Stimulated activated CD4-positive, alpha-beta T cell treated with anti-CD3 and anti-CD28 coated beads, Interleukin-15, amount 100 ng/mL, for 24 hours (primary cell): ENCODE measurements at regions not wholly inside any gene's neighbourhood (a gene's known extent, or its start where the extent isn't known, plus 50 kb on each side); places are given as distances from the start of the nearest gene placed in this dataset.
"Not testable (repeated sequence)": the region's sequence is repeated elsewhere in the genome, so short reads cannot be mapped to it uniquely, and the experiment has no call there.

Source experiments
- DNase-seq: peaks from one replicate; pipeline ENCODE4 v3.0.0-alpha.2; 2020

DNA sequence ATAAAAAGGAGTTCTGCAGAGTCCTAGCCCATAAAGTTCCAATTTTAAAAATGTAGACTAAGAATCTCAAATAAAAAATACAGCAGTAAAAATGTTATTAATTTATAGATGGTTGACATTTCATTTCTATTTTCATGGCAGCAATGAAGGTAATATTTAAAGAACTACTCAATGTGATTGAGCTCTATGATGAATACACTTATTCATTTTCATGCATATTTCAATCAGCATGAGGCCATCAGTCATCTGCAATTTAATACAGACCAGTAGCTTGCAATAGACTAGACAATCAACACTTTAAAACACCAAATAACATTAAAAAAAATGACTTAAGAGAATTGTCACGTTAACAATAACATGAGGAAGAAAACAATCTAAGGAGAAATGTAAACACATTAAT lies 1295.8 kb upstream of the ALCAM start:
- no peak for DNase-seq

DNA sequence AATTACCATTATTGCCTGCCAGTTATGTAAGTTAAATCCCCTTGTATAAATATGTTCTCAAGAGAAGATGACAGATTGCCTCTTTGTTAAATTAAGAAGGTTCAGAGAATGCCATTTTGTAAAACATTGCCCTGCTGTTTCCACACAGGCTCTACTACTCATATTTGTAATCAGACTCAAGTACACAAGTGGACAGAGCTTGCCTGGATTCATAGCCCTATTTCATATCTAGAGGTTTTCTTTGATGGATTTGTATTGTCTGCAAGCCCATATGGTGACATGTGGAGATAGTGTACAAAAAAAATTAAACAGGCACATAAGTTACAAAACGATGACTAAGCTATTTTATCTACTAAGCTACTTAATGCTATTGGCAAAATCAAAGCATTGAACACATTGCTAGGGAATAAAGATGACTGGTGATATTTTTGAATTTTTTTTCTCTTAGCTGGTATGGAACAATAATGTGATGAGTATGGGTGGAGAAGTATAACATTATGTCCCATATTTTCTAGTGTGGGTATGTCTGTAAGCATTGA lies 1286.6 kb upstream of the ALCAM start:
- no peak for DNase-seq

DNA sequence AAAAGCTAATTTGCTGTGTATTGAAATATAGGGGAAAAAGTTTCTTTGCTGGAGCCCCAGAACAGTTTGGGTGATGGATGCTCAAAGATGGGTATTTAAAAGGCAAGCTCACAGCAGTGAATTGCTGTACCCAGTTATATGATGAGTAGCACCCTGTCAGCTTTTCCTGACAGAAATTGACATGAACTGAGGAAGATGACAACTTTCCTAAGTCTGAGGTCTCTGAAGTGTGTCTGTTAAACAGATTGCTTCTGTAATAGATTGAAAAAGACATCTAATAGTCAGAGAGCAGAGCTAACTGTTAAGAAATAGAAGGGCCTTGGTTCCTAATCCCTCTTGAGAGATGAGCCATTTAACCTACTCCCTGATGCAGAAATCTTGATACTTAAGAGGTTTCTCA lies 1278.0 kb upstream of the ALCAM start:
- no peak for DNase-seq

DNA sequence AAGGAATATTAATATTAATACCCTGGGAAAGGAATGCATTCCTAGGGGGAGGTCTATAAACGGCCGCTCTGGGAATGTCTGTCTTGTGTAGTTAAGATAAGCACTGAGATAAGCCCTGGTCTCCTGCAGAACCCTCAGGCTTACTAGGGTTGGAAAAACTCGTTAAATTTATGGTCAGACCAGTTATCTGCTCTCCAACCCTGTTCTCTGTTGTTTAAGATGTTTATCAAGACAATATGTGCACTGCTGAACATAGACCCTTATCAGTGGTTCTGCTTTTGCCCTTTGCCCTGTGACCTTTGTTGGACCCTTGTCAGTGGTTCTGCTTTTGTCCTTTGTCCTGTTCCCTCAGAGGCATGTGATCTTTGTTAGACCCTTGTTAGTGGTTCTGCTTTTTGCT lies 1276.7 kb upstream of the ALCAM start:
- DNase-seq: not testable (repeated sequence)

DNA sequence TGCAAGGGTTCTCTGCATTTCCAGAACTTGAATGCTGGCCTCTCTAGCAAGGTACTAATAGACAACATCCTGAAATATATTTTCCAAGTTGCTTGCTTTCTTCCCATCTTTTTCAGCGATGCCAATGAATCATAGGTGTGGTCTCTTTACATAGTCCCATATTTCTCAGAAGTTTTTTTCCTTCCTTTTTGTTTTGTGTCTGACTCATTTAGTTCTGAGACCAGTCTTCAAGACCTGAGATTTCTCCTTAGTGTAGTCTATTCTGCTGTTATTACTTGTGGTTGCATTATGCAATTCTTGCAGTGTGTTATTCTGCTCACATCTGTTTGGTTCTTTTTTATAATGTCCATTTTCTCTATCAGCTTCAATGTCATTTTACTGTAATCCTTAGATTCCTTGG lies 1265.0 kb upstream of the ALCAM start:
- DNase-seq: no peak

DNA sequence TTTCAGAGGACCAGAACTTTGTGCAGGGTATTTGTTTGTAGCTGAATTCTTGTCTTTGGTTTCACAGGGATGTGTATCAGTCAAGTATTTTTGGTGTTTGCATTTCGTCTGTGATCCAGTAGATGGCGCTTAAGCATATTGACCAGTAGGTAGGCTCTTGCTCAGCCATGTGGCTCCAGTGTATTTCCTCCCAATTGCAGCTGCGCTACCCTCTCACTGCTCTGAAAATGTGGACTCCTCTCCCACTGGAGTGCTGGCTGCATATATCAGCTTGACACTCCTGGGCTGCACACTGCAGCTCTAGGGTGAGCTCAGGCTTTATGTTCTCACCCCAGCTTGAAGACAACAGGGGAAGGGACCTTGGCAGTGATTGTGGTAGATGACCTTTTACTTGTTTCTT lies 1264.3 kb upstream of the ALCAM start:
- peak; percentile 5 for DNase-seq

DNA sequence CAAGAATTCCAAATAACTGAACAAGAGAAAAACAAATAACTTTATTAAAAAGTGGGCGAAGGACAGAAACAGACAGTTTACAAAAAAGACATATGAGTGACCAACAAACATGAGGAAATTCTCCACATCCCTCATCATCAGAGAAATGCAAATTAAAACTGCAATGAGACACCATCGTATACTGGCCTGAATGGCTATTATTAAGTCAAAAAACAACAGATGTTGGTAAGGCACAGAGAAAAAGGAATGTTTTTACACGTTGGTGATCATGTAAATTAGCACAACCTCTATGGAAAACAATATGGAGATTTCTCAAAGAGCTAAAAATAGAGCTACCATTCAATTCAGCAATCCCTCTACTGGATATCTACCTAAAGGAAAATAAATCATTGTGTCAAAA lies 1260.4 kb upstream of the ALCAM start:
- DNase-seq: no peak

DNA sequence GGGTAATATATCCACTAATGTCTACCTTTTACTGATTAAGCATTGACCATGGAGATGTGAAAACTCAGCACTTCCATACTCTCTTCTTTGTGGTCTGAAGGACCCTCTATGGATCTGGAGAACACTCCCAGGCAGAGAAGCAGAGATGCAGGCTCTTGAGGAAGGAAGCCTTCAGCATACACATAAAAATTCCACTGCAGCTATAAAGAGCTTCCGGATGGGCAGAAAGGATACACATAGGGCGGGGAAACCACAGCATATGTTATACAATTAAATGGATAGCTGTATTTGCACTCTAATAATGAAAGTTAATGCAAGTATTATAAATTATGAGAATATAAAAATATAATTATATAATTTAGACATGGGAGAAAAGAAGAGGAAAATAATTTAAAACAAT lies 1258.2 kb upstream of the ALCAM start:
- no peak for DNase-seq

DNA sequence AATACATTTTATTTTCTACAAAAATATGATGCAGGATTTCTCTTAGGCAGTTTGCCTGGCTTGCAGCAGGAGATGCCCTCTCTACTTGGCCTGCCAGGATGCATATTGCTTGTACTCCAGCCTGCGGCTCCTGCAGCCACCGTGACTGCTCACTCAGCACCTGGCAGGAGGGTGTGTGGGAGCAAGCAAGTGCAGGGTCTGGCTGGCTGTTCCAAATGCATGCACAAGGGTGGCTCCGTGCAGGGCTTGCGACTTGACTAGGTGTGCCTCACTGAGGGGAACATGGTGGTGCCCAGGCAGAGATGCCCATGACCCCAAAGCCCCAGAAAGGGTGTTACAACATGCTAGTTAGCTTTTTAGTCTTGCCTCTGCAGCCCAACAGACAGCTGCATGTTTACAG lies 1240.2 kb upstream of the ALCAM start:
- DNase-seq: no peak

DNA sequence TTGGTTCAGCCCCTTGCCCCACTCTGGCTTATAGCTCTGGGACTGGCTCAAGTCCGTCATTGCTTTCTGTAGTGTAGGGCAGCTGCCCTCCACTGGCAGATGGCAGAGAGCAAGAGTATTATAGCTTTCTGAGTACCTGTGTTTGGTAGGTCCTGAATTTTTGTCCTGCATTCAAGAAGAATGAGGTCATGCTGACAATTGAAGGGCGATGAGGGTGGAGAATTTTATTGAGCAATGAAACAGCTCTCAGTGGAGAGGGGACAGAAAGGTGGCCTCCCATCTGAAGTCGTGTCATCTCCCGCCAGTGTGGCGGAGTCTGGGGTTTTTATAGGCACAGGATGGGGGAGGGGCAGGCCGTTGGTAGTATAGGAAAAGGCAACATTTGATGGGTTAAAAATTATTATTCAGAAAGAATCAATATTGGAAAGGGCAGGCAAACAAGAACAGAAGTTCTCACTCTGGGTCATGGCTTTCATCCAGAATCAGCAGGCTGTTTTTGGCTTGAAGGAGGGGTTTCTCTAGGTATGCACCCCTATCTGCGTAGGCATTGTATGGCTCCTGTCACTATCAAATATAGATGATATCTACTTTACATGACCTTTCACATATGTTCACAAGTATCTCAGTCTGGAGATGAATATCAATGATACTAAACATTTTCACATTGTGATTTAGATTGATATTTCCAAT lies 1239.7 kb upstream of the ALCAM start:
- no peak for DNase-seq

DNA sequence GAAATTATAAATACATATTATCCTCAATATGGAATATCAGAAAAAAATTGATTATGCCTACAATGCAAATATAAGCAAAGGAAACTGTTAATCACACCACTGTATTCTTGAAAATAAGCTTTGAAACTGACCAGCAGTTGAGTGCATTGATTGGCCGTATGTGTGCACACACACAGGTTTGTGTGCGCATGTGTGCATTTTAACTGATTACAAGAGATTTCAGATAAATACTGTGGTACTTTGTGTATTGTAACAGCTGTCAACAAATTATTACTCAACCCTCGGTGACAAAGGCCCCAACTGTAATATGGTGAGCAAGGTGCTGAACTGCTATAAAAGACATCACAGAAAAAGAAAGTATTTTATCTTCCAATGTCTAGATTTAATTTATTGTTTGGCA lies 1238.9 kb upstream of the ALCAM start:
- no peak for DNase-seq

DNA sequence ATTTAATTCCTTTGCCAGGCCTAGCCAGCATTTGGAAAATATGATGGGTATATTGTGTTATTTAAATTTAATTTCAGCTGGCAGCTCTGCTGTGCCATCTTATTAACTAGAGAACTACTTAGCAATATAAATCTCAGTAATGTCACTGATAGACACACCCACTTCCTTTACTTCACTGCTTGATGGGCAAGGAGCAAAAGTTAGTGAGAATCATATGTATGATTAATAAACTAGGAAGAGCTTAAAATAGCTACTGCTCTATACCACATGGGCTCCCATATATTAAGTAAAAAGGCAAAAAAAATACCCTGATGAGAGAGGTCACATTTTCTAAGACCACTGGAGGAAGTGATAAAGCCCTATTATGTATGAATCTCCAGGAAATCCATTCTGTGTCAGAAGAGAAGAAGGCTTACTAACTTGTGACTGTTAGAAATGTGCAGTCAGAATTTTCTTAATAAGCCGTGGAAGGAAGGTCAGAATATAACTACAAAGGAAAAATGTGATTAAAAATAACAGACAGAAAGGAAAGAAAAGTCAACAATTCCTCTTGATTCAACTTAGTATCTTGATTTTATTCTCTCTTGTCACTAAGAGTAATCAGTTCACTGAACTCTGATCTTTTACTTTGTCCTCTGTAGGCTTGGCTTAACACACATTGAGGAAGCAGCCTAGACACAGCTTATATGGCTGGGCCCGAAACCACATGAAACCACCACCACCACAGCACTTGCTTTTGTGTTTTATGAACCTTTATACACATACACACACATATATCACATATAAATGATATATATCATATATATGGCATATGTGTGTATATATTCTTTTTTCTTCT lies 1233.9 kb upstream of the ALCAM start:
- no peak for DNase-seq

DNA sequence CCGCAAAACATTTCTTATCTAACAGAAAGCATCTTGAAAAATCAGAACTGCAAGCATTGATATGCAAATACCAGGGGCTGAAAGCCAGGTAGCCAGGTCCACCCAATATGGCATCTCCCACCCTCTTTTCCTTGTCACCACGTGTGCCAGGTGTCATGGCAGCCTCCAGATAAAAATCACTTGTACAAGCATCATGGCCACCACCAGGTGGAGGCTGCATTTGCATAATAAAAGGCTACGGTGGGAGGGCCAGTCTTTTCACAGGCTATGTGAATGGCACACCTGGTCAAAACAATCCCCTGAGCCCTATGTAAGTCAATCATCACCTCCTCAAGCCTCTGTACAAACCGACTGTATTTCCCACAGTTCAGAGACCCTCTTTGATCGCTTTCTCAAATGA lies 1233.1 kb upstream of the ALCAM start:
- DNase-seq: no peak

DNA sequence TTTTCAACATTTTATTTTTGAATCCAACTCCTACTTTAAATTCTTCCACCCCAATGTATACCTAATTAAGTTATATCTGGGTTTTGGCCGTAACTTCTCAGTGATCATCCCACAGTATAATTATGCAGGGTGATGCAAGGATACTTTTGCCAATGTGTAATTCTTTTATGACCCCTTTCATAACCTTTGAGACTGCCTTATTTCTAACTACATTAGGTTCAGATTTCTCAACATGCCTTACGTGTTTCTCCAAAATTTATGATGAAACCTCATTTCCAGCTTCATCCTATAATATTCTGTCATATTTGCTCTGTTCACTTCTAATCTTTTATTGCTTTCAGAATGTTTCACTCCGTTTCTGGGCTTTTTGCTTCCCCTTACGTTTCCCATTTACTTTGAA lies 1229.6 kb upstream of the ALCAM start:
- no peak for DNase-seq

DNA sequence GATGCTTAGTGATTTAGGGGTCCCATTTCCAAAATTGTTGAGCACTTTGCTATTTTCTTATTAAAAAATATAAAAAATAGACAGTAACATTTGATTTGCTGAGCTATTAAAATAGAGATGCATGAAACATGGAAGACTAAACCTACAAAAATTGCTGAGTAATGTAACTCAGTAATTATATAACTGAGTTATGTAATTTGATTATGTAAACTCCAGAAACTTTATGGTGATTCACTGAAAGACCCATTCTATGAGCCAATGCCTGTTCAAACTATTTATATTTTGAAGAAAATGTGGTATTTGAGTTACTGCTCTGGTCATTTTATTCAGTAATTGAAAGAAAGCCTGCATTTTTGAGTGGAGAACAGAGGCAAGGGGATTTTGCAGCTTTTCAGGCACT lies 1221.5 kb upstream of the ALCAM start:
- no peak for DNase-seq

DNA sequence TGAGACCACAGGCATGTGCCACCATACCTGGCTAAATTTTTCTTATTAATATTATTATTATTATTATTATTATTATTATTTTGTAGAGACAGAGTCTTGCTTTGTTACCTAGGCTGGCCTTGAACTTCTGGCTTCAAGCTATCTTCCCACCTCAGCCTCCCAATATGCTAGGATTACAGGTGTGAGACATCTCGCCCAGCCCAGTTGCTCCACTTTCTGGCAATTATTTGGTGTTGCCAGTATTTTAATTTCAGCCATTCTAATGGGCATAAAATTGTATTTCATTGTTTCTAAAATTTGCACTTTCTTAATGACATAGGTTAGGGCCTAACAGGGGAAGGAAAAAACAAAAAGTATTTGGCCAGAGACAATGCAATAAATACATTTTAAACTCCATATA lies 1217.6 kb upstream of the ALCAM start:
- no peak for DNase-seq

DNA sequence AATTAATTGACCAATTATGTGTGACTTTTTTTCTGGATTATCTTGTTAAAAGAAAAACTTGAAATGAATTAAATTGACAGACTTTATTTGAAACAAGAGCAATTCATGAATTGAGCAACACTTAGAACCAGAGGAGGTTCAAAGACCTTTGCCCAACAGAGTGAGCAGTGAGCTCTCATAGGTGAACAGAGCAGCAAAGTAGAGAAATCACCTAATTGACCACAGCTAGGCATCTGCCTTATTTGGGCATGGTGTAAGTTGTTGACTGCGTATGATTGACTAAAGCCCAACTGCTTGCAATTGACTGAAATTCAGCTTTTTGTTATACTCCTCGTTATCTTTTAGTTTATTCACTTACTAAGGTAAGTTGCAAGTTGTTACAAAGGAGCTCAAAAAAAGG lies 1216.0 kb upstream of the ALCAM start:
- DNase-seq: no peak

DNA sequence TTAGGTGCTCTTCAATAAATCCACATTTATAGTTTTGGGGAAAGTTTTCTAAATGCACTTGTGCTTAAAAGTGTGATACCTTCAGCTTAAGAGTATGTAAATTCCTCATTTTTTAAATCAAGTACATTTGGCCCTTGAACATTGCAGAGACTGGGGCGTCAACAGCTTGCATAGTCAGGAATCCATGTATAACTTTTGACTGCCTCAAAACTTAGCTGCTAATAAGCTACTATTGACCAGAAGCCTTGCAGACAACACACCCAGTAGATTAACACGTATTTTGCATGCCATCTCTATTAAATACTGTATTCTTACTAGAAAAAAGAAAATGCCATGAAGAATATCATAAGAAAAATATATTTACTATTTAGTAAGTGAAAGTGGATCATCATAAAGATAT lies 1211.8 kb upstream of the ALCAM start:
- DNase-seq: no peak

DNA sequence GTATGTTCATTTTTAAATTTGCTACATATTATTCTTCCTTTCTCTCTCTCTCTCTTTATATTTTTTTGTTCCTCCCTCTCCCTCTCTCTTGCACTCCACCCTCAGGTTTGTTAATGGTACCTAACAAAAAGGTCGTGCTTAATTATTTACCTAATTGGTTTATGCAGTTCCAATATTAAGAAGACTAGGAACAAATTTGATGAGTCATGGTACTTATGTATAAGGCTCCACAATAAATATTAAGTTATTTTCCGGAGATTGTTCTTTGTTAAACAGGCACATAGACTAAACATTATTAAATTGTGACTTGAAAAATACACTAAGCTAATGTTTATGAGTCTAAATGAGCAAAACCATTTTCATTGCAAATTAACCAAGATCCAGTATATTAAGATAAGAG lies 1200.8 kb upstream of the ALCAM start:
- DNase-seq: no peak

DNA sequence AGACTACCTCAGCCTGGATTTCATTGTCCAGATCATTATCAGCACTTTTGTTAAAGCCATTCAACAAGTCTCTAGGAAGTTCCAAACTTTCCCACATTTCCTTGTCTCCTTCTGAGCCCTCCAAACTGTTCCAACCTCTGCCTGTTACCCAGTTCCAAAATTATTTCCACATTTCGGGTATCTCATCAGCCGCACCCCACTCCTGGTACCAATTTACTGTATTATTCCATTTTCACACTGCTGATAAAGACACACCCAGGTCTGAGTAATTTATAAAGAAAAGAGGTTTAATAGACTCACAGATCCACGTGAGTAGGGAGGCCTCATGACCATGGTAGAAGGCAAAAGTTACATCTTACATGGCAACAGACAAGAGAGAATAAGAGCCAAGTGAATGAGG lies 1198.3 kb upstream of the ALCAM start:
- no peak for DNase-seq

DNA sequence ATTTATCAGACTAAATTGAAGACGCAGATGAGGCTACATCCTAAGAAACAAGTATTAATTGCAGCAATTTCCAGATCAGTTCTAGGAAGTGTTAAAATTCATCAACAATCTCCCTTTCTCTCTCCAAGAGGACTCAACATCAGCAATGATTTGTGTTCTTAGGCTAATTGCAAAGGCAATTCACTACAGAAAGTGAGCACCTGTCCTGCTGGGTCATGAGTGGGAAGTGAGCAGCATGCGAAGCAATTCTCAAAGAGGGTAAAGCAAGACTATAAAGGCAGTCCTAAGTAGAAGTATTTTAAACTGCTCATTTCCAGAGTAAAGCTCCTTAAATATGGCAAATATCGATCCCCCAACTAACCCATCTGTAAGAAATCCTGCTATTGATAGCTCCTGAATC lies 1191.0 kb upstream of the ALCAM start:
- no peak for DNase-seq

DNA sequence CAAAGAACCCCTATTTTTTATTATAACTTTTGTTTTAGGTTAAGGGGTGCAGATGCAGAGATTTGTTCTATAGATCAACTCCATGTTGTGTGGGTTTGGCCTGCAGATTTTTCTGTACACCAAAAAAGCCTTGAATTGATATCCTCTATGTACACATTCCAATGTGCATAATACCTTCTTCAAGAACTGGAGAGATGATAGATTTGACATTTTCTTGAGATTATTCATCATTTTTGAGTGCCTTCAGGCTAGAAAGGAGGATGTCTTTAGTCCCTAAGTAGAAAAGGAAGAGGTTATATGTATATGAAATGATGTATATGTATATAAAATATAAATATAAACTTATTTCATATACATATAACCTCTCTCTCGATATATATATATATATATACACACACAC lies 1190.0 kb upstream of the ALCAM start:
- no peak for DNase-seq

DNA sequence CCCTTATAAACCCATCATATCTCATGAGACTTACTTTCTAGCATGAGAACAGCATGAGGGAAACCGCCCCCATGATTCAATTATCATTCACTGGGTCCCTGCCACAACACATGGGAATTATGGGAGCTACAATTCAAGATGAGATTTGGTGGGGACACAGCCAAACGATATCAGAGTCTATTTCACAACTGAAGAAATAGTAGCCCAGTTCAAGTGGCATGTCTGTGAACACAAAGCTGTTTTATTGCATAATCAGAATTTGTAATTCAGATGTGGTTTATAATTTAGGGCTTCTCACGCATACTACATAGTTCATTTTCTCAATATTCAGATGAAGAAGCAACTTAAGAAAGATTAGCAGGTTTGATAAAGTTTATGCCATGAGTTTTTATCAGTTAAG lies 1188.0 kb upstream of the ALCAM start:
- DNase-seq: no peak

DNA sequence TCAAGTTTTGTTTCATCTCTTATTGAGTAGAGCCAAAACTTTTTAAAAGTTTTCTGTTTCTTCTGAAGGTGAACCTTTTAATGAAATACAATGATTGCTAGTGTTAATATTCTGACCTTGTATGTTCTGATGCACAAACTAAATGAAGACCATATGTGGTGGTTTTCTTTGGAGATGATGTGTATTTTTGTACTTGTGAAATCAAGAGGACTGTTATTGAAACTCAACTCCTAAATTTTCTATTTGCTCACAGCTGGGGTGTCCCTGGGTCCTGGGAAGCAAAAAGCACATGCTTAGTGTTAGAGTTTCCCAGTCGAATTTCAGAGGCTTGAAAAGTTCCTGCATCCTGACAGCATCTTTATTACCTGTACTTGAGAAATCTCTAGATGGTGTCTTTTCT lies 1185.8 kb upstream of the ALCAM start:
- no peak for DNase-seq

DNA sequence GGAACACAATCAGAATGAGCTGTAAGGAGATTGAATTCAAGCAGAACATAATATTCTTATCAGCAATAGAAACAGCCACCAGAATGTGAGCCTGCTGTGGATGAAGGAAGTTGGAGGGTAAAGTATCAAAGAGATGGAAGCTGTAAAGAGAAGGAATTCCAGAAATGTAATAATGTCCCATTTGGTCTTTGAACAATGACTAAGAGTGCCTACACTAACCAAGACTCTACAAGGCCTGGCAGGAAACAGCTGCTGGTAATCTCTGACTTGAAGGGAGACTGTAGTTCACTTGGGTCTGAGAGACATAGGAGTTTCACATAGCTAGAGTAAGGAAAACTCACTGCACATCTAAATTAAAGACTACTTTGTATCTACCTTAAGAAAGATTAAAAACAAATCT lies 1176.0 kb upstream of the ALCAM start:
- DNase-seq: no peak
